ENCODE measurements at regions not wholly inside any gene's neighbourhood (a gene's known extent, or its start where the extent isn't known, plus 50 kb on each side); places are given as distances from the start of the nearest gene placed in this dataset.

DNA sequence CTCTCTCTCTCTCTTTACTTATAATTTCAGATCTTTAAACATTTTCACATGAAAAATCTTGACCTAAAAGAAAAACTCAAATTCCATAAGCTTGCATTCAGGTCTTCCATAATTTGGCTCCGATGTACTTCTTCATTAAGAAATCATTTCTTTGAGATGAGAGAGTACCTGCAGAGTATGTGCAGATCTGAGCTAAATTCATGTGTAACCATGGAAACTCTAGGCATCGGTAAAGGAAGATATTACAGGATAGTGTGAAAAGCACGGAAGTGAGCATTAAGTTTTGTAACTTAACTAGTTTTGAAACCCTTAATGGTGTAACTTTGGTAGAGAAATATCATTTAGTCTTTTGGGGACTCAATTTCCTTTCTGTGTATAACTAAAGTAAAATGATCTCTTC is 295.9 kb upstream of the SOX4 start:
- TF ChIP-seq CTCF (IDR thresholded peaks at IDR 0.05) = no peak
- TF ChIP-seq POLR2A (IDR thresholded peaks at IDR 0.05) = no peak
